Duodenal mucosa (tissue), 2 donors: ENCODE measurements at regions not wholly inside any gene's neighbourhood (a gene's known extent, or its start where the extent isn't known, plus 50 kb on each side); places are given as distances from the start of the nearest gene placed in this dataset.

Source experiments
- H3K27ac ChIP-seq: one replicate; pipeline ENCODE4 v1.7.0; 2013; ENCODE audit warnings: low read depth, low read length
- H3K27me3 ChIP-seq, 2 donors: one replicate each; pipeline ENCODE4 v1.7.0; 2013; ENCODE audit warnings: low read length in 2 of 2, control low read depth in 1 of 2; ENCODE audit not compliant: insufficient read depth in 2 of 2, control insufficient read depth in 1 of 2
- H3K36me3 ChIP-seq, 2 donors: one replicate each; pipeline ENCODE4 v1.7.0; 2013; ENCODE audit warnings: low read length in 2 of 2, control low read depth in 1 of 2; ENCODE audit not compliant: insufficient read depth in 2 of 2, control insufficient read depth in 1 of 2
- H3K4me1 ChIP-seq, 2 donors: one replicate each; pipeline ENCODE4 v1.7.0; 2013; ENCODE audit warnings: low read length in 2 of 2, control low read depth in 1 of 2; ENCODE audit not compliant: insufficient read depth in 2 of 2, control insufficient read depth in 1 of 2
- H3K4me3 ChIP-seq, 2 donors: one replicate each; pipeline ENCODE4 v1.7.0; 2013; ENCODE audit warnings: low read length in 2 of 2, low read depth in 1 of 2
- H3K9ac ChIP-seq, 2 donors: one replicate each; pipeline ENCODE4 v1.7.0; 2013; ENCODE audit warnings: low read length in 2 of 2, low read depth in 1 of 2
- H3K9me3 ChIP-seq, 2 donors: one replicate each; pipeline ENCODE4 v1.7.0; 2013; ENCODE audit warnings: low read length in 2 of 2, control low read depth in 1 of 2; ENCODE audit not compliant: control insufficient read depth in 1 of 2

GRCh38 chr2:120455390-120455789, 109.5 kb downstream of the INHBB start:
- Histone ChIP-seq H3K27ac (no peak overlapping the region), H3K9me3 (peaks cover 0 to 4% of the 10 kb centered on the region in 2 donors), H3K4me3 (no peak overlapping the region), H3K36me3 (no peaks in the 10 kb centered on the region), H3K4me1 (no peaks in the 10 kb centered on the region), H3K9ac (no peak overlapping the region), H3K27me3 (peaks cover 0 to 5% of the 10 kb centered on the region in 2 donors)

GRCh38 chr2:120456867-120457266, 110.9 kb downstream of the INHBB start:
- no peak overlapping the region for H3K4me3 ChIP-seq
- H3K27ac ChIP-seq: no peak overlapping the region
- H3K27me3 ChIP-seq: peaks cover 0 to 5% of the 10 kb centered on the region in 2 donors
- peaks cover 0 to 4% of the 10 kb centered on the region in 2 donors for H3K9me3 ChIP-seq
- H3K9ac ChIP-seq: no peak overlapping the region
- H3K36me3 ChIP-seq: no peaks in the 10 kb centered on the region
- H3K4me1 ChIP-seq: no peaks in the 10 kb centered on the region

GRCh38 chr2:120460511-120460910, 114.6 kb downstream of the INHBB start:
- Histone ChIP-seq H3K36me3 (no peaks in the 10 kb centered on the region), H3K4me1 (no peaks in the 10 kb centered on the region), H3K4me3 (no peak overlapping the region), H3K9me3 (peaks cover 0 to 4% of the 10 kb centered on the region in 2 donors), H3K27ac (no peak overlapping the region), H3K9ac (no peak overlapping the region), H3K27me3 (no peaks in the 10 kb centered on the region)

GRCh38 chr2:120461092-120461491, 115.2 kb downstream of the INHBB start:
- Histone ChIP-seq H3K27me3 (no peaks in the 10 kb centered on the region), H3K4me1 (peaks cover 0 to 1% of the 10 kb centered on the region in 2 donors), H3K36me3 (no peaks in the 10 kb centered on the region), H3K27ac (no peak overlapping the region), H3K9me3 (peaks cover 0 to 4% of the 10 kb centered on the region in 2 donors), H3K4me3 (no peak overlapping the region), H3K9ac (no peak overlapping the region)

GRCh38 chr2:120461546-120462537, 115.9 kb downstream of the INHBB start:
- H3K9me3 ChIP-seq: peaks cover 0 to 4% of the 10 kb centered on the region in 2 donors
- H3K4me1 ChIP-seq: peaks cover 0 to 7% of the 10 kb centered on the region in 2 donors
- H3K9ac ChIP-seq: no peak overlapping the region
- H3K27me3 ChIP-seq: no peaks in the 10 kb centered on the region
- no peak overlapping the region for H3K4me3 ChIP-seq
- H3K27ac ChIP-seq: no peak overlapping the region
- no peaks in the 10 kb centered on the region for H3K36me3 ChIP-seq

- no peak overlapping the region for H3K27ac ChIP-seq
- no peaks in the 10 kb centered on the region for H3K36me3 ChIP-seq
- peaks cover 0 to 7% of the 10 kb centered on the region in 2 donors for H3K4me1 ChIP-seq
- H3K9ac ChIP-seq: no peak overlapping the region
- no peak overlapping the region for H3K4me3 ChIP-seq
- H3K9me3 ChIP-seq: no peaks in the 10 kb centered on the region
- H3K27me3 ChIP-seq: no peaks in the 10 kb centered on the region
These were observed 117.6 kb downstream of the INHBB start for GRCh38 chr2:120463527-120463926.

GRCh38 chr2:120463996-120464395, 118.1 kb downstream of the INHBB start:
- no peaks in the 10 kb centered on the region for H3K36me3 ChIP-seq
- no peaks in the 10 kb centered on the region for H3K27me3 ChIP-seq
- H3K4me1 ChIP-seq: peaks cover 0 to 7% of the 10 kb centered on the region in 2 donors
- no peaks in the 10 kb centered on the region for H3K9me3 ChIP-seq
- H3K9ac ChIP-seq: no peak overlapping the region
- H3K27ac ChIP-seq: no peak overlapping the region
- H3K4me3 ChIP-seq: no peak overlapping the region

- Histone ChIP-seq H3K27ac (no peak overlapping the region), H3K4me1 (peaks cover 0 to 7% of the 10 kb centered on the region in 2 donors), H3K9me3 (no peaks in the 10 kb centered on the region), H3K36me3 (no peaks in the 10 kb centered on the region), H3K27me3 (no peaks in the 10 kb centered on the region), H3K9ac (no peak overlapping the region), H3K4me3 (no peak overlapping the region)
These were observed 118.6 kb downstream of the INHBB start for GRCh38 chr2:120464448-120464931.

DNA sequence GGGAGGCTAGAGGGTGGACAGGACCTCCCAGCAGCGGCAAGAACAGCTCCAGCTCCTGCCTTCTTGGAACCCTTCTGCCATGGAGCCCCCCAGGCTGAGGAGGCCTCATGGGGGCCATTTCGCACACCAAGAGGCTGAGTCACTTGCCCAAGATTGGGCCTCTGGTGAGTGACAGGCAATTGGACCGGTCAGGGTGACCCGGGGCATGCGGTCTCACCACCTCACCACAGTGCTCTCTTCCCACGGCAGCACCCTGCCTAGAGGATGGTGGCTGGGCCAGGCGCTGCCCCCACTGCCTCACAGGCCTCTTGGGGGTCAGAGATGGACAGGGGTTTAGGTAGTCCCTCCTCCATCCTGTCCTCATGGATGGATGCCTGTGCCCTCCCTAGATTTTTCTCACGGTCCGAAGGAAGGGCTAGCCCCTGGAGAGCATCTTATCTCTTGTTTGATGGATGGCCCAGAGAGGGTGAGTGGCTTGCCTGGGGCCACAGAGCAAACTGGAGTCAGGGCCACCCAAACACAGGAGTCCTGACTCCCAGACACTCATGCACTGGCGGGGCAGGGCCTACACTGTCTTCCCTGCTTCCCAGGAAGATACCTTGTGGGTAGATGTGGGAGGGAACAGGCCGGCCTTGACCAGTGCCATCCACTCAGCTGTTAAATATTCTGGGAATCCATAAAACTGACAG, 119.2 kb downstream of the INHBB start:
- H3K27me3 ChIP-seq: no peaks in the 10 kb centered on the region

GRCh38 chr2:120465701-120465988, 119.7 kb downstream of the INHBB start:
- Histone ChIP-seq H3K27ac (no peak overlapping the region), H3K36me3 (no peaks in the 10 kb centered on the region), H3K4me3 (peak overlapping the region in 1 of 2 donors; percentile 3), H3K4me1 (peaks cover 0 to 18% of the 10 kb centered on the region in 2 donors), H3K9me3 (no peaks in the 10 kb centered on the region), H3K27me3 (no peaks in the 10 kb centered on the region), H3K9ac (no peak overlapping the region)

More for the DNA sequence above, 119.2 kb downstream of the INHBB start:
- Histone ChIP-seq H3K27ac (no peak overlapping the region), H3K4me1 (peaks cover 0 to 14% of the 10 kb centered on the region in 2 donors), H3K9me3 (no peaks in the 10 kb centered on the region), H3K36me3 (no peaks in the 10 kb centered on the region), H3K9ac (no peak overlapping the region), H3K4me3 (no peak overlapping the region)
